Transverse colon (tissue), 4 donors: ENCODE measurements at regions not wholly inside any gene's neighbourhood (a gene's known extent, or its start where the extent isn't known, plus 50 kb on each side); places are given as distances from the start of the nearest gene placed in this dataset.

Source experiments
- POLR2A ChIP-seq: fragments of 450-650 bp; IDR thresholded peaks from one replicate; pipeline ENCODE4 v1.6.1; 2016; ENCODE audit warnings: antibody characterized with exemption, mild to moderate bottlenecking, moderate library complexity
- POLR2AphosphoS5 ChIP-seq, 3 donors: sonication (generic); formaldehyde crosslinking; IDR thresholded peaks; one replicate each; pipeline ENCODE4 v1.6.1; 2016; ENCODE audit warnings: antibody characterized with exemption in 3 of 3
- TF ChIP-seq, protein P1 (sequence below), 5 experiments: fragments of 200-600 bp in 3 of 5; fragments of 450-650 bp in 2 of 5; sonication (generic) in 3 of 5; IDR thresholded peaks; 1 replicate in 2 of 5; 2 replicates in 3 of 5; pipeline ENCODE4 v1.5.1; 2016 to 2017; ENCODE audit warnings: antibody characterized with exemption in 5 of 5, inconsistent platforms in 3 of 5, mild to moderate bottlenecking in 2 of 5, moderate library complexity in 1 of 5

DNA sequence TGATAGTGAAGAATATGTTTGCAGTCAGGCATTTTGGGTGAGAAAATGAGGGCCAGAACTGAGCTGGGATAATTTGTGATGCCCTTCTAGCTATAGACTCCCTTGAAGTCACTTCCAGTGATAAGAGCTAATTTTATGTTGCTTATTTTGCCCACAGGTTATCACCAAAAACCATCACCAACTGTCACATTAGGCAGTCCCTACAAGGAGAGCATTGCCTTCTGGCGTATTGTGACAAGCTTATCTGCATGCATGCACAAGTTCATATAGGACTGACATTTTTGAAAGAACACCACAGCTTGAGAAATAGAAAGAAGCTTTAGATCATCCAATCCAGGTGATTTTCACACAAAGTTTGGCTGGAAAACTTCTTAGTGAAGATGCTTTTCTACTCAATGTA is 735.3 kb upstream of the RAG2 start:
- TF ChIP-seq, protein P1, sequence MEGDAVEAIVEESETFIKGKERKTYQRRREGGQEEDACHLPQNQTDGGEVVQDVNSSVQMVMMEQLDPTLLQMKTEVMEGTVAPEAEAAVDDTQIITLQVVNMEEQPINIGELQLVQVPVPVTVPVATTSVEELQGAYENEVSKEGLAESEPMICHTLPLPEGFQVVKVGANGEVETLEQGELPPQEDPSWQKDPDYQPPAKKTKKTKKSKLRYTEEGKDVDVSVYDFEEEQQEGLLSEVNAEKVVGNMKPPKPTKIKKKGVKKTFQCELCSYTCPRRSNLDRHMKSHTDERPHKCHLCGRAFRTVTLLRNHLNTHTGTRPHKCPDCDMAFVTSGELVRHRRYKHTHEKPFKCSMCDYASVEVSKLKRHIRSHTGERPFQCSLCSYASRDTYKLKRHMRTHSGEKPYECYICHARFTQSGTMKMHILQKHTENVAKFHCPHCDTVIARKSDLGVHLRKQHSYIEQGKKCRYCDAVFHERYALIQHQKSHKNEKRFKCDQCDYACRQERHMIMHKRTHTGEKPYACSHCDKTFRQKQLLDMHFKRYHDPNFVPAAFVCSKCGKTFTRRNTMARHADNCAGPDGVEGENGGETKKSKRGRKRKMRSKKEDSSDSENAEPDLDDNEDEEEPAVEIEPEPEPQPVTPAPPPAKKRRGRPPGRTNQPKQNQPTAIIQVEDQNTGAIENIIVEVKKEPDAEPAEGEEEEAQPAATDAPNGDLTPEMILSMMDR (IDR thresholded peaks at IDR 0.05) = no peak
- TF ChIP-seq POLR2A (no peak), POLR2AphosphoS5 (IDR thresholded peaks at IDR 0.05) (no peak)
